SK-N-SH treated with all-trans-retinoic acid at 6 μM for 48 hours (cell line): ENCODE measurements at regions not wholly inside any gene's neighbourhood (a gene's known extent, or its start where the extent isn't known, plus 50 kb on each side); places are given as distances from the start of the nearest gene placed in this dataset.

Source experiments
- ATAC-seq: fragments of 200-7000 bp; cut with Tn5 transposase; 3 replicates; pipeline ENCODE4 v1.9.1; 2020; ENCODE audit warnings: mild to moderate bottlenecking, moderate library complexity
- ARNTL ChIP-seq: fragments of 450-650 bp; formaldehyde crosslinking; IDR thresholded peaks from 2 replicates; pipeline ENCODE4 v1.5.0; 2020; ENCODE audit warnings: low read depth, mild to moderate bottlenecking, moderate library complexity, borderline replicate concordance
- BACH2 ChIP-seq: fragments of 250-450 bp; sonication (Bioruptor Pico); IDR thresholded peaks from 2 replicates; pipeline ENCODE4 v1.9.0; 2021; ENCODE audit warnings: mild to moderate bottlenecking, borderline replicate concordance
- CREB5 ChIP-seq: fragments of 250-450 bp; sonication (Bioruptor Pico); IDR thresholded peaks from 2 replicates; pipeline ENCODE4 v1.5.1; 2020; ENCODE audit warnings: low read depth, mild to moderate bottlenecking, moderate library complexity
- CSDC2 ChIP-seq: fragments of 250-450 bp; sonication (Bioruptor Pico); IDR thresholded peaks from 2 replicates; pipeline ENCODE4 v1.5.0; 2020; ENCODE audit warnings: mild to moderate bottlenecking, moderate library complexity
- CSRNP3 ChIP-seq: fragments of 250-450 bp; sonication (Bioruptor Pico); IDR thresholded peaks from 2 replicates; pipeline ENCODE4 v1.5.1; 2021; ENCODE audit warnings: mild to moderate bottlenecking, moderate library complexity
- ESRRG ChIP-seq: fragments of 250-450 bp; sonication (Bioruptor Pico); IDR thresholded peaks from 2 replicates; pipeline ENCODE4 v1.6.1; 2021; ENCODE audit warnings: mild to moderate bottlenecking
- ISL1 ChIP-seq: fragments of 250-450 bp; sonication (Bioruptor Pico); IDR thresholded peaks from 2 replicates; pipeline ENCODE4 v2.1.2; 2022; ENCODE audit warnings: mild to moderate bottlenecking, moderate library complexity
- OSR1 ChIP-seq: fragments of 250-450 bp; sonication (Bioruptor Pico); IDR thresholded peaks from 2 replicates; pipeline ENCODE4 v1.8.0; 2022; ENCODE audit warnings: moderate library complexity, mild to moderate bottlenecking, inconsistent platforms
- PPARA ChIP-seq: fragments of 250-450 bp; sonication (Bioruptor Pico); IDR thresholded peaks from 2 replicates; pipeline ENCODE4 v1.5.0; 2020; ENCODE audit warnings: mild to moderate bottlenecking, borderline replicate concordance
- RARB ChIP-seq: fragments of 250-450 bp; sonication (Bioruptor Pico); IDR thresholded peaks from 2 replicates; pipeline ENCODE4 v1.8.0; 2021; ENCODE audit warnings: mild to moderate bottlenecking, moderate library complexity
- TCF4 ChIP-seq: fragments of 250-450 bp; sonication (Bioruptor Pico); IDR thresholded peaks from 2 replicates; pipeline ENCODE4 v1.8.0; 2021; ENCODE audit warnings: mild to moderate bottlenecking, moderate library complexity, borderline replicate concordance
- ZC3H10 ChIP-seq: fragments of 250-450 bp; sonication (Bioruptor Pico); IDR thresholded peaks from 2 replicates; pipeline ENCODE4 v1.5.1; 2021; ENCODE audit warnings: mild to moderate bottlenecking, moderate library complexity
- ZFP3 ChIP-seq: fragments of 250-450 bp; sonication (Bioruptor Pico); IDR thresholded peaks from 2 replicates; pipeline ENCODE4 v1.5.0; 2020; ENCODE audit warnings: mild to moderate bottlenecking, moderate library complexity
- ZFP30 ChIP-seq: fragments of 450-650 bp; formaldehyde crosslinking; IDR thresholded peaks from 2 replicates; pipeline ENCODE4 v1.5.0; 2022; ENCODE audit warnings: mild to moderate bottlenecking, moderate library complexity
- ZNF565 ChIP-seq: fragments of 450-650 bp; formaldehyde crosslinking; conservative IDR thresholded peaks from 2 replicates; pipeline ENCODE4 v1.5.0; 2020; ENCODE audit warnings: low read depth, mild to moderate bottlenecking, moderate library complexity
- ZNF70 ChIP-seq: fragments of 450-650 bp; formaldehyde crosslinking; IDR thresholded peaks from 2 replicates; pipeline ENCODE4 v1.5.0; 2020; ENCODE audit warnings: mild to moderate bottlenecking, moderate library complexity
- ZNF8 ChIP-seq: fragments of 450-650 bp; formaldehyde crosslinking; IDR thresholded peaks from 2 replicates; pipeline ENCODE4 v1.5.0; 2020; ENCODE audit warnings: mild to moderate bottlenecking, moderate library complexity
- TF ChIP-seq, protein P1 (sequence below): fragments of 250-450 bp; sonication (Bioruptor Pico); IDR thresholded peaks from 2 replicates; pipeline ENCODE4 v1.8.0; 2021; ENCODE audit warnings: low read depth, mild to moderate bottlenecking, moderate library complexity, borderline replicate concordance
- TF ChIP-seq, protein P2 (sequence below): fragments of 250-450 bp; sonication (Bioruptor Pico); IDR thresholded peaks from 2 replicates; pipeline ENCODE4 v1.5.0; 2020; ENCODE audit warnings: mild to moderate bottlenecking, moderate library complexity

DNA sequence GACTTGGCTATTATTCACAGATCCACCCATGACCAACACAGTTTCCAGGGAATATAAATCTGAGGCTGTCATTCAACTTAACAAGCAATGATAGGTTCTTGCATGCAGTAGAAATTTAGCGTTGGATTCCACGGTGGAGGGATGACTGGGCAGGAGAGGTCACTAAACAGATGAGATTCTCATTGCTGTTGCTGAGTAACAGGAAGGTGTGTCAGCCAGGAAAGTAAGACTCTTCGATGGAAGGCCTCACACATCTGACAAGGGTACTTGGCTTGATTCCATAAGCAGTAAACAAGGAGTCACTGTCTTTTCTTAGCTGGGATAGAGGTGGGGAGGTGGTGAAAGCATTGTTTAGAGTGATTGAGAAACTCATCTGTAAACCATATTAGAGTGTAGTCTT lies 1152.0 kb downstream of the SORCS3 start:
- ATAC-seq: no peak

DNA sequence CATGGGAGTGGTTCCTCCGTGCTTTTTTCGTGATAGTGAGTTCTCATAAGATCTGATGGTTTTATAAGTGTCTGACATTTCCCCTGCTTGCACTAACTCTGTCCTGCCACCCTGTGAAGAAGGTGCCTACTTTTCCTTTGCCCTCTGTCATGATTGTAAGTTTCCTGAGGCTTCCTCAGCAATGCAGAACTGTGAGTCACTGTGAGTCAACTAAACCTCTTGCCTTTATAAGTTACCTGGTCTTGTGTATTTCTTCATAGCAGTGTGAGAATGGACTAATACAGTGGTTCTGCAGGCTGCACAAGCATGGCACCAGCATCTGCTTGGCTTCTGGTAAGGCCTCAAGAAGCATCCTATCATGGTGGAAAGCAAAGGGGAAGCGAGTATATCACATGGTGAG lies 1144.6 kb downstream of the SORCS3 start:
- no peak for ATAC-seq
- TF ChIP-seq ZNF70 (CRISPR knock-in tag): no peak
- no peak for TF ChIP-seq RARB (CRISPR knock-in tag)
- no peak for TF ChIP-seq CREB5 (CRISPR knock-in tag)
- no peak for TF ChIP-seq ARNTL
- no peak for TF ChIP-seq ESRRG
- TF ChIP-seq, protein P1, sequence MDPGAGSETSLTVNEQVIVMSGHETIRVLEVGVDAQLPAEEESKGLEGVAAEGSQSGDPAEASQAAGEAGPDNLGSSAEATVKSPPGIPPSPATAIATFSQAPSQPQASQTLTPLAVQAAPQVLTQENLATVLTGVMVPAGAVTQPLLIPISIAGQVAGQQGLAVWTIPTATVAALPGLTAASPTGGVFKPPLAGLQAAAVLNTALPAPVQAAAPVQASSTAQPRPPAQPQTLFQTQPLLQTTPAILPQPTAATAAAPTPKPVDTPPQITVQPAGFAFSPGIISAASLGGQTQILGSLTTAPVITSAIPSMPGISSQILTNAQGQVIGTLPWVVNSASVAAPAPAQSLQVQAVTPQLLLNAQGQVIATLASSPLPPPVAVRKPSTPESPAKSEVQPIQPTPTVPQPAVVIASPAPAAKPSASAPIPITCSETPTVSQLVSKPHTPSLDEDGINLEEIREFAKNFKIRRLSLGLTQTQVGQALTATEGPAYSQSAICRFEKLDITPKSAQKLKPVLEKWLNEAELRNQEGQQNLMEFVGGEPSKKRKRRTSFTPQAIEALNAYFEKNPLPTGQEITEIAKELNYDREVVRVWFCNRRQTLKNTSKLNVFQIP (CRISPR knock-in tag): no peak
- TF ChIP-seq CSDC2: no peak
- TF ChIP-seq ZC3H10 (CRISPR knock-in tag): no peak
- TF ChIP-seq, protein P2, sequence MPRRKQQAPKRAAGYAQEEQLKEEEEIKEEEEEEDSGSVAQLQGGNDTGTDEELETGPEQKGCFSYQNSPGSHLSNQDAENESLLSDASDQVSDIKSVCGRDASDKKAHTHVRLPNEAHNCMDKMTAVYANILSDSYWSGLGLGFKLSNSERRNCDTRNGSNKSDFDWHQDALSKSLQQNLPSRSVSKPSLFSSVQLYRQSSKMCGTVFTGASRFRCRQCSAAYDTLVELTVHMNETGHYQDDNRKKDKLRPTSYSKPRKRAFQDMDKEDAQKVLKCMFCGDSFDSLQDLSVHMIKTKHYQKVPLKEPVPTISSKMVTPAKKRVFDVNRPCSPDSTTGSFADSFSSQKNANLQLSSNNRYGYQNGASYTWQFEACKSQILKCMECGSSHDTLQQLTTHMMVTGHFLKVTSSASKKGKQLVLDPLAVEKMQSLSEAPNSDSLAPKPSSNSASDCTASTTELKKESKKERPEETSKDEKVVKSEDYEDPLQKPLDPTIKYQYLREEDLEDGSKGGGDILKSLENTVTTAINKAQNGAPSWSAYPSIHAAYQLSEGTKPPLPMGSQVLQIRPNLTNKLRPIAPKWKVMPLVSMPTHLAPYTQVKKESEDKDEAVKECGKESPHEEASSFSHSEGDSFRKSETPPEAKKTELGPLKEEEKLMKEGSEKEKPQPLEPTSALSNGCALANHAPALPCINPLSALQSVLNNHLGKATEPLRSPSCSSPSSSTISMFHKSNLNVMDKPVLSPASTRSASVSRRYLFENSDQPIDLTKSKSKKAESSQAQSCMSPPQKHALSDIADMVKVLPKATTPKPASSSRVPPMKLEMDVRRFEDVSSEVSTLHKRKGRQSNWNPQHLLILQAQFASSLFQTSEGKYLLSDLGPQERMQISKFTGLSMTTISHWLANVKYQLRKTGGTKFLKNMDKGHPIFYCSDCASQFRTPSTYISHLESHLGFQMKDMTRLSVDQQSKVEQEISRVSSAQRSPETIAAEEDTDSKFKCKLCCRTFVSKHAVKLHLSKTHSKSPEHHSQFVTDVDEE (CRISPR knock-in tag): no peak
- no peak for TF ChIP-seq ISL1 (CRISPR knock-in tag)
- TF ChIP-seq OSR1 (CRISPR knock-in tag): no peak
- no peak for TF ChIP-seq CSRNP3 (CRISPR knock-in tag)
- TF ChIP-seq PPARA (CRISPR knock-in tag): no peak
- TF ChIP-seq ZNF565 (CRISPR knock-in tag): no peak

More for the DNA sequence above, 1152.0 kb downstream of the SORCS3 start:
- TF ChIP-seq BACH2 (CRISPR knock-in tag) (no peak), ZFP30 (CRISPR knock-in tag) (no peak), CREB5 (CRISPR knock-in tag) (no peak)

- no peak for ATAC-seq
- TF ChIP-seq ZFP3 (CRISPR knock-in tag) (no peak), CREB5 (CRISPR knock-in tag) (no peak), BACH2 (CRISPR knock-in tag) (no peak), ZNF8 (no peak), CSRNP3 (CRISPR knock-in tag) (no peak), TCF4 (no peak), OSR1 (CRISPR knock-in tag) (no peak)
- TF ChIP-seq, protein P2 (CRISPR knock-in tag): no peak
- TF ChIP-seq, protein P1 (CRISPR knock-in tag): no peak
- TF ChIP-seq, all 23 proteins: peak for 0
Observed at GRCh38 chr10:105783936-105784483, 1142.9 kb downstream of the SORCS3 start.
